RWPE1 (cell line): ENCODE measurements at regions not wholly inside any gene's neighbourhood (a gene's known extent, or its start where the extent isn't known, plus 50 kb on each side); places are given as distances from the start of the nearest gene placed in this dataset.

Experiments used
- CTCF ChIA-PET: fragments of 350-600 bp; sonication (Branson Sonifier 250); formaldehyde crosslinking; extraction: SDS; loops from one replicate; lab custom pipeline; 2021; lab: Yijun Ruan, JAX
- POLR2A ChIA-PET: fragments of 400-600 bp; formaldehyde crosslinking; extraction: SDS; loops from one replicate; lab custom pipeline; 2020; ENCODE audit warnings: antibody characterized with exemption; ENCODE audit not compliant: low non-redundant PET; lab: Yijun Ruan, JAX
- DNase-seq: peaks from one replicate; pipeline ENCODE4 v3.0.0; 2012; ENCODE audit warnings: low spot score
- H3K27ac ChIP-seq: fragments of 450-650 bp; 2 replicates; pipeline ENCODE4 v1.5.1; 2017
- CTCF ChIP-seq: fragments of 450-650 bp; conservative IDR thresholded peaks from 2 replicates; pipeline ENCODE4 v1.5.1; 2017; ENCODE audit warnings: low read depth, mild to moderate bottlenecking

DNA sequence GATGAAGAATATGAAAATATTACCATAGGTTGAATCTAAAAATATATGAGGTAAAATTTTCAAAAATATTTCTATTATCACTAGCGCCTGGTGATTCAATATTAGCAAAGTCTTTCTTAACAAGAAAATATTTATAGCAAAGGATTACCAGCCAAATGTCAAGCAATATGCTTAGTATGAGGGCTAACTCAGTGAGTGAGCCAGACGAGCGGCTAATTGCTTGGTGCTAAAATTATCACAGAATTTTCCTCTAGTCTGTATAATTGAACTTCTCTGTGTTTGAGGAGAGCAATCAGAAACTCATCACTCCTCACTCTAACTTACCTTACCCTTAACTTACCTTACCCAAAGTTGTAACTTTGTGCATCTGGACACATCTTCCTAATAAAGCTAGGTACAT lies 304.9 kb upstream of the PRR16 start:
- no peak overlapping the region for H3K27ac ChIP-seq
- TF ChIP-seq CTCF = no peak
- no peak for DNase-seq
- ChIA-PET POLR2A (interaction anchor here (0.6 kb wide), 1 partner anchor 12 kb away, joined by 3 read pairs; no protein-coding TSS in a partner anchor), CTCF (interaction anchor here (0.7 kb wide), 1 partner anchor 522 kb away, joined by 3 read pairs; no protein-coding TSS in a partner anchor)

GRCh38 chr5:120160124-120160895 lies 303.8 kb upstream of the PRR16 start:
- CTCF ChIA-PET = interaction anchor here (0.7 kb wide), 1 partner anchor 647 kb away, joined by 4 read pairs; no protein-coding TSS in a partner anchor
- no peak overlapping the region for H3K27ac ChIP-seq
- POLR2A ChIA-PET = no interaction called here

DNA sequence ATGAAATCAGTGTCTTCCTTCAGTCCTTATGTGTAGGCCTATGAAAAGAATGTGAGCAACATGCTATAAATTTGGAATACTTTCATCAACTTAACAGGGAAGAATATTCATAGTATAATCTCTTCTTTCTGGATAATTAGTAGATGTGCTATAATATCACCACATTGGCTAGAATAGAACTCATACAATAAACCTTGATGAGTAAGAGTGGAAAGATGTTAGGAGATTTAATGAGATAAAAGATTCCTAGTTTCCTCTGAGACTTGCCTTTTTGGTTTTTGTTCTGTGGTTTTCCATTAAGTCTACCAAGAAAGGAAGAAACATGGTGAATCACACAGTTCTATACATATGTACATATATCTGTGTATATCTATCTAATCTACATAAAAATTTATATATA lies 301.8 kb upstream of the PRR16 start:
- no peak for TF ChIP-seq CTCF
- ChIA-PET CTCF (no interaction called here), POLR2A (no interaction called here)
- DNase-seq = no peak
- no peak overlapping the region for H3K27ac ChIP-seq

More at GRCh38 chr5:120160124-120160895, 303.8 kb upstream of the PRR16 start:
- peak; percentile 73 for DNase-seq
- no peak for TF ChIP-seq CTCF

- no peak for TF ChIP-seq CTCF
- no peak for DNase-seq
- POLR2A ChIA-PET = no interaction called here
- CTCF ChIA-PET = interaction anchor here (0.5 kb wide), 1 partner anchor 781 kb away, joined by 3 read pairs; no protein-coding TSS in a partner anchor
- no peak overlapping the region for H3K27ac ChIP-seq
These were observed 300.1 kb upstream of the PRR16 start for GRCh38 chr5:120164037-120164436.

- ChIA-PET POLR2A (no interaction called here), CTCF (no interaction called here)
- no peak overlapping the region for H3K27ac ChIP-seq
- no peak for DNase-seq
- TF ChIP-seq CTCF = no peak
These were observed 299.1 kb upstream of the PRR16 start for GRCh38 chr5:120164986-120165385.

- no peak overlapping the region for H3K27ac ChIP-seq
- ChIA-PET POLR2A (no interaction called here), CTCF (no interaction called here)
- DNase-seq = no peak
- TF ChIP-seq CTCF = no peak
These were observed 291.0 kb upstream of the PRR16 start for GRCh38 chr5:120173125-120173524.
